ENCODE measurements at regions not wholly inside any gene's neighbourhood (a gene's known extent, or its start where the extent isn't known, plus 50 kb on each side); places are given as distances from the start of the nearest gene placed in this dataset.

- Histone ChIP-seq H3K4me3 (ENCODE audit: control extremely low read depth in 1 of 5, extremely low read depth in 1 of 5, insufficient read depth in 1 of 5, low read depth in 2 of 5, low read length in 4 of 5) (no peak overlapping the region), H3K27me3 (replicated peaks in 1 of 4; ENCODE audit: control extremely low read depth in 1 of 4, control insufficient read depth in 3 of 4, insufficient read depth in 4 of 4, low read length in 3 of 4) (no peaks in the 10 kb centered on the region), H3K79me2 (ENCODE audit: control insufficient read depth, insufficient read depth, low read length) (no peaks in the 10 kb centered on the region), H3K27ac (ENCODE audit: low read length in 2 of 2) (no peak overlapping the region), H4K20me1 (ENCODE audit: control insufficient read depth, insufficient read depth, low read length, poor library complexity, severe bottlenecking) (no peaks in the 10 kb centered on the region), H3K4me1 (ENCODE audit: control insufficient read depth in 2 of 2, insufficient read depth in 2 of 2, low read length in 2 of 2) (no peaks in the 10 kb centered on the region), H3K9ac (ENCODE audit: low read length) (no peak overlapping the region), H2AFZ (ENCODE audit: insufficient read depth, low read depth, low read length, poor library complexity, severe bottlenecking) (no peak overlapping the region), H3K9me3 (ENCODE audit: control extremely low read depth in 1 of 3, control insufficient read depth in 2 of 3, insufficient read depth in 1 of 3, low read length in 2 of 3) (no peaks in the 10 kb centered on the region), H3K36me3 (replicated peaks in 1 of 2; ENCODE audit: control extremely low read depth in 1 of 2, control insufficient read depth in 1 of 2, extremely low read depth in 1 of 2, insufficient read depth in 2 of 2, low read length in 1 of 2) (no peaks in the 10 kb centered on the region), H3K4me2 (replicated peaks; ENCODE audit: low read depth, low read length, poor library complexity, severe bottlenecking) (no peak overlapping the region)
- Mint-ChIP-seq H3K27ac (no peak overlapping the region), H3K27me3 (no peaks in the 10 kb centered on the region), H3K4me1 (no peaks in the 10 kb centered on the region), H3K9me3 (ENCODE audit: insufficient read depth) (no peaks in the 10 kb centered on the region), H3K4me3 (no peak overlapping the region)
- ChIA-PET POLR2A (no interaction called here), CTCF (no interaction called here)
- 30% methylated on average over 1 of the region's 3 CpGs for WGBS (ENCODE audit: insufficient coverage)
- DNase-seq: no peak
- ATAC-seq (ENCODE audit: low read depth): no peak
- TF ChIP-seq CTCF (IDR thresholded peaks at IDR 0.05) (no peak), EZH2 (IDR thresholded peaks at IDR 0.05; ENCODE audit: borderline replicate concordance, insufficient read depth, low read depth, low read length, poor library complexity, severe bottlenecking) (no peak)
- intact Hi-C loops (cut with micrococcal nuclease): no loop called here
Measured at GRCh38 chr5:136518814-136519213, 153.5 kb upstream of the TRPC7 start.

- no peak overlapping the region for H2AFZ ChIP-seq (ENCODE audit: insufficient read depth, low read depth, low read length, poor library complexity, severe bottlenecking)
- Mint-ChIP-seq H3K9me3 (ENCODE audit: insufficient read depth) (no peaks in the 10 kb centered on the region), H3K4me3 (no peak overlapping the region), H3K27ac (no peak overlapping the region), H3K27me3 (no peaks in the 10 kb centered on the region), H3K4me1 (no peaks in the 10 kb centered on the region)
- no peak for ATAC-seq (ENCODE audit: low read depth)
- H3K4me2 ChIP-seq (replicated peaks; ENCODE audit: low read depth, low read length, poor library complexity, severe bottlenecking): no peak overlapping the region
- no peak for DNase-seq
- H3K4me3 ChIP-seq (ENCODE audit: control extremely low read depth in 1 of 5, extremely low read depth in 1 of 5, insufficient read depth in 1 of 5, low read depth in 2 of 5, low read length in 4 of 5): no peak overlapping the region
- H3K4me1 ChIP-seq (ENCODE audit: control insufficient read depth in 2 of 2, insufficient read depth in 2 of 2, low read length in 2 of 2): no peaks in the 10 kb centered on the region
- H3K79me2 ChIP-seq (ENCODE audit: control insufficient read depth, insufficient read depth, low read length): no peaks in the 10 kb centered on the region
- H3K9ac ChIP-seq (ENCODE audit: low read length): no peak overlapping the region
- WGBS (ENCODE audit: insufficient coverage): no CpG with 5 or more reads among the region's 1 CpG
- H3K27me3 ChIP-seq (replicated peaks in 1 of 4; ENCODE audit: control extremely low read depth in 1 of 4, control insufficient read depth in 3 of 4, insufficient read depth in 4 of 4, low read length in 3 of 4): no peaks in the 10 kb centered on the region
- CTCF ChIA-PET: no interaction called here
- intact Hi-C loops (cut with micrococcal nuclease): no loop called here
- POLR2A ChIA-PET: no interaction called here
- TF ChIP-seq EZH2 (IDR thresholded peaks at IDR 0.05; ENCODE audit: borderline replicate concordance, insufficient read depth, low read depth, low read length, poor library complexity, severe bottlenecking): no peak
- no peak for TF ChIP-seq CTCF (IDR thresholded peaks at IDR 0.05)
- H3K9me3 ChIP-seq (ENCODE audit: control extremely low read depth in 1 of 3, control insufficient read depth in 2 of 3, insufficient read depth in 1 of 3, low read length in 2 of 3): no peaks in the 10 kb centered on the region
- H4K20me1 ChIP-seq (ENCODE audit: control insufficient read depth, insufficient read depth, low read length, poor library complexity, severe bottlenecking): no peaks in the 10 kb centered on the region
- no peaks in the 10 kb centered on the region for H3K36me3 ChIP-seq (replicated peaks in 1 of 2; ENCODE audit: control extremely low read depth in 1 of 2, control insufficient read depth in 1 of 2, extremely low read depth in 1 of 2, insufficient read depth in 2 of 2, low read length in 1 of 2)
- no peak overlapping the region for H3K27ac ChIP-seq (ENCODE audit: low read length in 2 of 2)
Measured at GRCh38 chr5:136518174-136518573, 152.8 kb upstream of the TRPC7 start.
